GM06990 (cell line): ENCODE measurements at regions not wholly inside any gene's neighbourhood (a gene's known extent, or its start where the extent isn't known, plus 50 kb on each side); places are given as distances from the start of the nearest gene placed in this dataset.

ENCODE experiments used
- DNase-seq: peaks from one replicate; pipeline ENCODE4 v3.0.0-alpha.2; 2011; ENCODE audit not compliant: insufficient read length; ENCODE audit errors: extremely low read depth
- H3K27me3 ChIP-seq: replicated peaks from 2 replicates; pipeline ENCODE4 v1.6.0; 2011; ENCODE audit warnings: low read length; ENCODE audit not compliant: control insufficient read depth, insufficient read depth
- H3K36me3 ChIP-seq: 2 replicates; pipeline ENCODE4 v1.5.1; 2011; ENCODE audit warnings: low read length; ENCODE audit not compliant: control insufficient read depth, insufficient read depth
- H3K4me3 ChIP-seq: replicated peaks from 2 replicates; pipeline ENCODE4 v1.5.1; 2011; ENCODE audit warnings: low read depth, mild to moderate bottlenecking, control low read depth, low read length
- CTCF ChIP-seq: IDR thresholded peaks from 2 replicates; pipeline ENCODE4 v1.5.1; 2011; ENCODE audit warnings: low read length, control low read depth, mild to moderate bottlenecking, inconsistent platforms; ENCODE audit not compliant: insufficient read depth, poor library complexity, severe bottlenecking

- Histone ChIP-seq H3K4me3 (no peak overlapping the region), H3K36me3 (no peaks in the 10 kb centered on the region), H3K27me3 (peaks cover 4% of the 10 kb centered on the region)
- TF ChIP-seq CTCF, result no peak
- DNase-seq, result no peak
Observed at GRCh38 chr6:125363039-125363823, 61.5 kb upstream of the HDDC2 start.

GRCh38 chr6:125363824-125364165 lies 62.0 kb upstream of the HDDC2 start:
- Histone ChIP-seq H3K27me3 (peaks cover 4% of the 10 kb centered on the region), H3K36me3 (no peaks in the 10 kb centered on the region), H3K4me3 (no peak overlapping the region)
- no peak for TF ChIP-seq CTCF
- no peak for DNase-seq

- peaks cover 4% of the 10 kb centered on the region for H3K27me3 ChIP-seq
- DNase-seq, result no peak
- no peak for TF ChIP-seq CTCF
- H3K36me3 ChIP-seq, result no peaks in the 10 kb centered on the region
- no peak overlapping the region for H3K4me3 ChIP-seq
Observed at GRCh38 chr6:125365230-125365629, 63.5 kb upstream of the HDDC2 start.

- DNase-seq, result no peak
- Histone ChIP-seq H3K36me3 (no peaks in the 10 kb centered on the region), H3K4me3 (no peak overlapping the region), H3K27me3 (peaks cover 4% of the 10 kb centered on the region)
- no peak for TF ChIP-seq CTCF
Observed at GRCh38 chr6:125367036-125367782, 65.4 kb upstream of the HDDC2 start.

GRCh38 chr6:125370343-125370742 lies 68.6 kb upstream of the HDDC2 start:
- DNase-seq, result no peak
- no peaks in the 10 kb centered on the region; the same call in 1 of the 2 replicates for H3K27me3 ChIP-seq
- TF ChIP-seq CTCF, result no peak

More at GRCh38 chr6:125370343-125370742, 68.6 kb upstream of the HDDC2 start:
- Histone ChIP-seq H3K36me3 (no peaks in the 10 kb centered on the region), H3K4me3 (no peak overlapping the region)
